Body of pancreas (tissue), 4 donors: ENCODE measurements at regions not wholly inside any gene's neighbourhood (a gene's known extent, or its start where the extent isn't known, plus 50 kb on each side); places are given as distances from the start of the nearest gene placed in this dataset.

Source experiments
- CTCF ChIP-seq, 7 experiments: fragments of 450-650 bp in 4 of 7; fragments of 200-600 bp in 3 of 7; sonication (generic) in 3 of 7; IDR thresholded peaks; one replicate each; pipeline ENCODE4 v1.5.1; 2016 to 2019; ENCODE audit warnings: antibody characterized with exemption in 7 of 7
- POLR2A ChIP-seq, 3 donors: fragments of 450-650 bp; IDR thresholded peaks; one replicate each; pipeline ENCODE4 v1.6.1; 2016; ENCODE audit warnings: antibody characterized with exemption in 3 of 3, mild to moderate bottlenecking in 2 of 3

DNA sequence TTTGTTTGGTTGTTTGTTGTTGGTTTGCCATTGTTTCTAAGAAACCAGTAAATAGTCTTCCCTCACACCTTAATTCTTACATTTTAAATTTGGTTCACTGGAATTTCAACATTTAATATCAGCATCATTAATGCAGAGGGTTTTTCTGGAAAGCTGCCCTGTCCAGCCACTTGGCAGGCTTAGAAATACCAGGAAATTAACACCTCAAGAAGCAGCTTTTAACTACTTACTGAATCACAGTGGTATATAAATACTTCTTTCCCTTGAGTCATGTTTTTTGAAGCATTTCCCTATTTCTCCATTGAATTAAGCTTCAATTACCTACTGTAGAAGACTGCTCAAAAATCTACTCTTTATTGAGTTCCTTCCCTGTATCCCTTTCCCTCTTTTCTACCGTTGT lies 1221.1 kb upstream of the ADGRL3 start:
- TF ChIP-seq CTCF (IDR thresholded peaks at IDR 0.05) (no peak), POLR2A (IDR thresholded peaks at IDR 0.05) (no peak)
